CD4-positive, CD25-positive, alpha-beta regulatory T cell (primary cell): ENCODE measurements at regions not wholly inside any gene's neighbourhood (a gene's known extent, or its start where the extent isn't known, plus 50 kb on each side); places are given as distances from the start of the nearest gene placed in this dataset.
A peak's percentile ranks its signal among the peaks of the same experiment; 100 is the strongest.

Source experiments
- ATAC-seq, 2 donors: fragments of 150-1000 bp; cut with Tn5 transposase; one replicate each; pipeline ENCODE4 v1.10.0; 2021; ENCODE audit warnings: low read depth in 2 of 2, moderate number of reproducible peaks in 2 of 2, moderate library complexity in 1 of 2
- DNase-seq, 3 donors: peaks; one replicate each; pipeline versions ENCODE4 v3.0.0 to v3.0.0-alpha.2; 2012 to 2022; ENCODE audit warnings: mixed read lengths in 1 of 3
- H3K27ac ChIP-seq: one replicate; pipeline ENCODE4 v1.7.0; 2013; ENCODE audit warnings: mild to moderate bottlenecking, low read length; ENCODE audit not compliant: insufficient read depth, poor library complexity, severe bottlenecking
- H3K27me3 ChIP-seq: one replicate; pipeline ENCODE4 v1.7.0; 2013; ENCODE audit warnings: low read length; ENCODE audit not compliant: control insufficient read depth, insufficient read depth
- H3K36me3 ChIP-seq: one replicate; pipeline ENCODE4 v1.7.0; 2013; ENCODE audit warnings: mild to moderate bottlenecking, low read length, moderate library complexity; ENCODE audit not compliant: control insufficient read depth, insufficient read depth
- H3K4me1 ChIP-seq: 2 replicates; pipeline ENCODE4 v1.7.0; 2013; ENCODE audit warnings: mild to moderate bottlenecking, low read length; ENCODE audit not compliant: insufficient read depth, control insufficient read depth, poor library complexity, severe bottlenecking
- H3K4me3 ChIP-seq: one replicate; pipeline ENCODE4 v1.7.0; 2013; ENCODE audit warnings: low read depth, mild to moderate bottlenecking, low read length, moderate library complexity
- H3K9me3 ChIP-seq, 2 experiments: 1 replicate in 1 of 2; 2 replicates in 1 of 2; pipeline ENCODE4 v1.7.0; 2013; ENCODE audit warnings: low read length in 2 of 2, mild to moderate bottlenecking in 1 of 2, moderate library complexity in 1 of 2; ENCODE audit not compliant: control insufficient read depth in 2 of 2
- H3K27ac Mint-ChIP-seq, 3 donors: one replicate each; pipeline ENCODE4 v1.8.0; 2020 to 2022; ENCODE audit warnings: mild to moderate bottlenecking in 3 of 3, mixed read lengths in 3 of 3, moderate library complexity in 2 of 3
- H3K27me3 Mint-ChIP-seq: one replicate; pipeline ENCODE4 v1.8.0; 2022; ENCODE audit warnings: mild to moderate bottlenecking, mixed read lengths
- H3K36me3 Mint-ChIP-seq: one replicate; pipeline ENCODE4 v1.8.0; 2020; ENCODE audit warnings: mixed read lengths
- H3K4me1 Mint-ChIP-seq, 4 donors: one replicate each; pipeline ENCODE4 v1.8.0; 2020 to 2022; ENCODE audit warnings: mixed read lengths in 4 of 4, mild to moderate bottlenecking in 1 of 4
- H3K4me3 Mint-ChIP-seq, 4 donors: one replicate each; pipeline ENCODE4 v1.8.0; 2020 to 2022; ENCODE audit warnings: mild to moderate bottlenecking in 4 of 4, mixed read lengths in 4 of 4, moderate library complexity in 3 of 4
- H3K9me3 Mint-ChIP-seq, 7 donors: one replicate each; pipeline ENCODE4 v1.8.0; 2020 to 2022; ENCODE audit warnings: mixed read lengths in 7 of 7, mild to moderate bottlenecking in 3 of 7, moderate library complexity in 2 of 7

DNA sequence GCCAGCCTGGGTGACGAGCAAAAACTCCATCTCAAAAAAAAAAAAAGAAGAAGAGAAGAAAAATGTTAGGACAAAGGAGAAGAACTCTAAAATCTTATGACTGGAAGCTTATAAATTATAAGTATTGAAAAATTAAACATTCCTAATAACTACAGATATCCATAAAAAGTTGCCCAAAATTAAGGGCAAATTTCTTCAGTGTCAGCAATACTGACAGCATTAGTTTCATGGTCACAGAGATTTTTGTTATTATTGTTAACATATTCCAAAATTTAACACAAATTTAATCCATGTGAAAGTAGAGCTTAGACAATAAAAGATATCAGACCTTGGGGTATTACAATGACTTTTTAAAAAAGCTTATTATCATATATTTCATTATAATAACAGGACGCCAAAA is 74.1 kb downstream of the NR2F2 start:
- H3K36me3 Mint-ChIP-seq, result no peaks in the 10 kb centered on the region
- H3K27me3 Mint-ChIP-seq, result peaks cover 30% of the 10 kb centered on the region
- peaks cover 0 to 3% (median under 1%) of the 10 kb centered on the region in 4 donors for H3K4me1 Mint-ChIP-seq
- no peak overlapping the region for H3K27ac Mint-ChIP-seq
- Histone ChIP-seq H3K9me3 (no peaks in the 10 kb centered on the region), H3K4me3 (no peak overlapping the region), H3K27ac (no peak overlapping the region), H3K36me3 (no peaks in the 10 kb centered on the region), H3K4me1 (no peaks in the 10 kb centered on the region), H3K27me3 (peaks cover 4% of the 10 kb centered on the region)
- peaks cover 0 to 3% (median 0%) of the 10 kb centered on the region in 7 donors for H3K9me3 Mint-ChIP-seq
- no peak overlapping the region for H3K4me3 Mint-ChIP-seq
- DNase-seq (no peak), ATAC-seq (no peak)

DNA sequence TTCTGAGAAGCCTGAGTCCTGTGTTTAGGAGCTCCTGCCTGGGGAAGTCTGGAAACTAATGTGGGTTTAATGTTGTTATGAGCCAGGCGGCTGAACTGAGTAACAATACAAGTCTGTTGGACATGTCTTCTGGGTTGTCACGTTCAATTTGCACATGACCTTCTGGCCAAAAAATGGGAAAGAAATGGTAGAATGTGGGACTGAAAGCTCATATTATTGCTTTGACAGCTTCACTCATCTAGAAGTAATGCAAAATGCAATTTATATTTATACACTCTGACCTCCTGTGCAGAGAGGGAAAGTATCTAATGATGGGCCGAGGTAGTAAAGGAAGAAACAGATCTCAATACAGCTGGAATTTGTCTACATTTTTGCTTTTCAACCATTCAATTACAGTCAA is 75.8 kb downstream of the NR2F2 start:
- no peak for DNase-seq
- no peaks in the 10 kb centered on the region for H3K36me3 Mint-ChIP-seq
- no peak overlapping the region for H3K27ac Mint-ChIP-seq
- H3K9me3 Mint-ChIP-seq, result peaks cover 0 to 6% (median 0%) of the 10 kb centered on the region in 7 donors
- H3K36me3 ChIP-seq, result no peaks in the 10 kb centered on the region
- no peaks in the 10 kb centered on the region for H3K9me3 ChIP-seq
- peaks cover 47% of the 10 kb centered on the region for H3K27me3 Mint-ChIP-seq
- peaks cover 15% of the 10 kb centered on the region for H3K27me3 ChIP-seq
- no peak overlapping the region for H3K4me3 Mint-ChIP-seq
- H3K4me1 Mint-ChIP-seq, result peaks cover 0 to 3% (median under 1%) of the 10 kb centered on the region in 4 donors
- no peak for ATAC-seq
- no peaks in the 10 kb centered on the region for H3K4me1 ChIP-seq
- no peak overlapping the region for H3K4me3 ChIP-seq
- H3K27ac ChIP-seq, result no peak overlapping the region

DNA sequence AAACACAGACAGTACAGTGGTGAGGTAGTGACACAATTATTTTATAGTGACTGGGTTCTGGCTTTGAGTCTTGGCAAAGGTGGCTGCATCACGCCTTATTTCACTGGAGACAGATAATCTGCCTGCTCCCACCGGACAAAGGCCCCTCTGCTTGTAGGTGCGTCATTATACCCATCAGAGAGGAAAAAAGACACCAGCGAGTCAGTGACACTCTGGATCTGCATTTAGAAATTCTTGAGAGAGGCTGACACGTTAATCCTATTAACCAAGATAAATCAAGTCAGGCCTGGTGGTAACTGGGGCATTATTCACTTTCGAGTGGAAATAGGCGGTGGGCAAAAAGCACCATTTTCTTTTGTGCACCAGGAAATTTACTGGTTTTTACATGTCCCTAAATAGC is 76.2 kb downstream of the NR2F2 start:
- Mint-ChIP-seq H3K27me3 (peaks cover 50% of the 10 kb centered on the region), H3K27ac (no peak overlapping the region), H3K4me1 (peaks cover 0 to 3% (median under 1%) of the 10 kb centered on the region in 4 donors), H3K36me3 (no peaks in the 10 kb centered on the region), H3K4me3 (no peak overlapping the region), H3K9me3 (peaks cover 0 to 6% (median 0%) of the 10 kb centered on the region in 7 donors)
- no peak for DNase-seq
- ATAC-seq, result no peak
- H3K4me1 ChIP-seq, result no peaks in the 10 kb centered on the region
- H3K36me3 ChIP-seq, result no peaks in the 10 kb centered on the region
- H3K27me3 ChIP-seq, result peaks cover 18% of the 10 kb centered on the region
- no peaks in the 10 kb centered on the region for H3K9me3 ChIP-seq
- H3K4me3 ChIP-seq, result no peak overlapping the region
- no peak overlapping the region for H3K27ac ChIP-seq

DNA sequence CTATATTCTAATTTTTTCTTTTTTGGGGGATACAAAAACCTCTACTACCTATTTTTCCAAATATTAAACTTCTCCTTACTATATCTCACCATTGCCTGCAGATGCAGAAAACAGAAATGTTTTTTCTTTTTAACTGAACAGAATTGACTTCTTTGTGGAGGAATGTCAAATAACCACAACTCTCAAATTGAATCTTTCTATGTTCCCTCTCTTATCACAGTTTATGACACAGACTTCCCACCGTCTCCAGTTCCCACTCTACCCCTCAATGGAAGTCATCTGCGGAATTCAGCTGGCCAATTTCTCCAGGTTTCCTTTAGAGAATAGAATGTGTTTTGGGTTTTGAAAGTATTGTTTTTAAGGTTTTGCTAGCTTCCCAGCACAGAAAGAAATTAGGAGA is 77.0 kb downstream of the NR2F2 start:
- H3K4me3 Mint-ChIP-seq, result no peak overlapping the region
- Histone ChIP-seq H3K27me3 (peaks cover 20% of the 10 kb centered on the region), H3K36me3 (no peaks in the 10 kb centered on the region), H3K4me1 (no peaks in the 10 kb centered on the region), H3K4me3 (no peak overlapping the region), H3K27ac (no peak overlapping the region), H3K9me3 (no peaks in the 10 kb centered on the region)
- no peak overlapping the region for H3K27ac Mint-ChIP-seq
- peaks cover 57% of the 10 kb centered on the region for H3K27me3 Mint-ChIP-seq
- H3K4me1 Mint-ChIP-seq, result peaks cover 0 to 3% (median under 1%) of the 10 kb centered on the region in 4 donors
- peaks cover 0 to 10% (median 0%) of the 10 kb centered on the region in 7 donors for H3K9me3 Mint-ChIP-seq
- DNase-seq (no peak), ATAC-seq (no peak)
- no peaks in the 10 kb centered on the region for H3K36me3 Mint-ChIP-seq

DNA sequence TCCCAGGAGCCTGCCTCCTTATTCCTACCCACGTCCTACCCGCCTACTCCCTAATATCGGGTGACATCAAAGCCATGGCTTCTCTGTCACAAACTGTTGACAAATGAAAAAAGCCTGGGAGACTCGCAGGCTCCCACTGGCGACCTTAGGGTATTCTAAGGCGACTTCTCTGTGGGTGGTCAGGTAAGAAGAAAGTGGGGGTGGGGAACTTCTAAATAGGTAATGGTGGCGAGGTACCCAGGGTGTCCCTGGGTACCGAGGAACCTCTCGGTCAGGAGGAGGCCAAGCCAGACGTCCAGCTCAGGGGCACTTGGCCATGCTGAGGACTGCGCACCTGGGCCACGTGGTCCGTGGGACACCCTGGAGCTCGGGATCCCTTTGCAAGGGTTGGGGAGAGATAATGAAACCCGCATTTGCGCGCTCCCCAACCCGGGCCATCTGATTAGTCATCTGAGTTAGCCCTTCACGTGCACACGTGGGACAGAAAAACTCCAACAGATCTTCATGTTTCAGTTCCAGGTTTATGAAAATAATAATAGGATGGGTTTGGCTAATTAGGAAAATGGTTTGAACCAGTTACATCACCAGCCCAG is 78.2 kb downstream of the NR2F2 start:
- ATAC-seq, result no peak
- no peak overlapping the region for H3K27ac Mint-ChIP-seq
- H3K9me3 ChIP-seq, result no peaks in the 10 kb centered on the region

DNA sequence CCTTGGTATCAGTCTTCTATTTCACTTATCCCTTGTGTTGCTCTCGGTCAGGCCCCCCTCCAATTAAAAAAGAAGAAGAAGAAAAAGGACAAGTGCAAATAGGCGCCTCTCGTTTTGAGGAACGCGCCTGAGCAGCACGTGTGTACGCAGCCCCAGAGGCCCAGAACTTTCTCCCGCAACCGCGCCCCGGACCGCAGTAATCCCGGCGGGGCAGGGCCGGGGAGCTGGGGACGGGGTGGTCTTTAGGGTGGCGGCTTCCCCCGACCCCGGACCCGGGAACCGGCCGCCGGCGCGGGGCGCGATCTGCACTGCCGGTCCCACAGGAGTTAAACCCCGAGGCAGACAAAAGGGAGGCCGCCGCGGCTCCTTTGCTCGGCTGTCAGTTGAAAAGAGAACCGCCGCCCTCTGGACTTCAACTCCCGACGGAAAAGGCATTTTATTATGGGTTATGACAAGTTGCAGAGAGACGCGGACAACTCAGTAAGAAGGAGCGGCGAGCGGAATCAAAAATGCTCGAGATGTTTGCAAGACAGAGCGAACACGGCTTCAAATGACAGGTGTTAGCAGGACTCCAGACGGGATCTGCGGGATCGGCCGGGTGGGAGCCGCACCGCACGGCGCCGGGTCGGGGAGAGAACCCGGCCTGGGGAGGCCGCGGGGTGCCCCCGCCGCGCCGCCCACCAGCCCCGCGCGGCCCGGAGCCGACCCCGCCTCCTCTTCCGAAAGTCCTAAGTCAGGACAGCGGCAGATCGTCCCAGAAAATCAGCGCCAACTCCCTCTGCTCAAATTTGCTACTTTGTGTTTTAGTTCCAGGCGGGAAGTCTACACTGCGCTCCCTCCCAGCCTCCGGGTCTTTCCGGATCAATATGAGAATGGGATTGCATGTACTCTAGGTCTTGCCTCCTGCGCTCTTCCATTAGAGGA is 79.0 kb downstream of the NR2F2 start:
- H3K9me3 ChIP-seq, result no peaks in the 10 kb centered on the region
- H3K27ac Mint-ChIP-seq, result peak overlapping the region in 1 of 3 donors; percentile 14
- H3K4me1 ChIP-seq, result no peaks in the 10 kb centered on the region
- H3K36me3 ChIP-seq, result no peaks in the 10 kb centered on the region
- peaks cover 27% of the 10 kb centered on the region for H3K27me3 ChIP-seq
- H3K9me3 Mint-ChIP-seq, result peaks cover 0 to 10% (median 0%) of the 10 kb centered on the region in 7 donors
- H3K4me1 Mint-ChIP-seq, result peaks cover 0 to 3% (median under 1%) of the 10 kb centered on the region in 4 donors
- H3K36me3 Mint-ChIP-seq, result no peaks in the 10 kb centered on the region
- DNase-seq (no peak), ATAC-seq (no peak)
- H3K27ac ChIP-seq, result no peak overlapping the region
- no peak overlapping the region for H3K4me3 Mint-ChIP-seq
- peaks cover 72% of the 10 kb centered on the region for H3K27me3 Mint-ChIP-seq
- H3K4me3 ChIP-seq, result no peak overlapping the region

More for the DNA sequence above, 78.2 kb downstream of the NR2F2 start:
- Mint-ChIP-seq H3K4me1 (peaks cover 0 to 3% (median under 1%) of the 10 kb centered on the region in 4 donors), H3K27me3 (peaks cover 64% of the 10 kb centered on the region), H3K4me3 (no peak overlapping the region), H3K9me3 (peaks cover 0 to 12% (median 0%) of the 10 kb centered on the region in 7 donors), H3K36me3 (no peaks in the 10 kb centered on the region)
- Histone ChIP-seq H3K27me3 (peaks cover 25% of the 10 kb centered on the region), H3K4me1 (no peaks in the 10 kb centered on the region), H3K27ac (no peak overlapping the region), H3K36me3 (no peaks in the 10 kb centered on the region), H3K4me3 (no peak overlapping the region)
- DNase-seq, result no peak

DNA sequence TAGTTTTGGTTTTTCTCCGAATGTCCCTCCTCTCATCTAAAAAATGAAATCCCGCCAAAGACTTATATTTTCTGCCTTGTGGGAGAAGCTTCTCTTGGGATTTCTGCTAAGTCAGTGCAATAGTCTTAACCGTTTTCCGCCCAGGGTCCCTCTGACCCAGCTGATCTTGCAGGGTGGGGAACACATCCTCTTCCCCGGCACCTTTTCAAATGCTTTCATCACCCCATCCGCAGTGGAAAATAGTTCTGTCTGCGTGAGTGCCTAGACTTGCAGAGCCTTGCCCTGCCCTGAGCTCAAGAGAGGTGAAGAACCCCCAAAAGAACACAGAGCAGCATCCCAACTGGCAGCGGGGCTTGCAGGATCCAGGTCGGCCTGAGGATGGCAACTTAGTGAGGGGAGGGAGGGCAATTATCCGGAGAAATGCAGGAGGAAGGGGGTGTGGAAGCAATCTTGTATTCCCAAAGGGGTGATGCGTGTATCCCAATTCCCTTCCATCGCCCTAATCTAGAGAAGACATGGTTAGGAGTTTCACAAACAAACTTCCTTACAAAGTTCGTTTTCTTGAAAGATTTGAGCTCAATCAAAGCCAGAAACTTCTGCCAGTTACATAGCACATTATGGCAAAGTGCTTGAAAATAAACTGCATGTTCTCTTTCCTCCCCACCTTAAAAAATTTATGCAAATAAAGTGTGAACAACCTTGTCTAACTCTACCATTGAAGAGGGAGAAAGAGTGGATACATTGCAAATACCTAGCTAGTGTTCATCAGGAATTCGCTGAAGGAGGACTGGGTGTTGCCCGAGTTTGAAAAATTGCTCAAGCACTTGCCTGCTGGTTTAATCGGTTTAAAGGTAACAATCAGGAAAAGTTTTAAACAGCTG is 79.9 kb downstream of the NR2F2 start:
- no peak overlapping the region for H3K4me3 ChIP-seq
- H3K36me3 ChIP-seq, result no peaks in the 10 kb centered on the region
- no peak overlapping the region for H3K27ac ChIP-seq
- H3K9me3 Mint-ChIP-seq, result peaks cover 0 to 10% (median 0%) of the 10 kb centered on the region in 7 donors
- no peaks in the 10 kb centered on the region for H3K4me1 ChIP-seq
- peaks cover 29% of the 10 kb centered on the region for H3K27me3 ChIP-seq
- H3K4me3 Mint-ChIP-seq, result no peak overlapping the region
- no peak for DNase-seq
- H3K36me3 Mint-ChIP-seq, result no peaks in the 10 kb centered on the region
- no peaks in the 10 kb centered on the region for H3K9me3 ChIP-seq
- H3K27me3 Mint-ChIP-seq, result peaks cover 78% of the 10 kb centered on the region
- H3K27ac Mint-ChIP-seq, result no peak overlapping the region
- no peak for ATAC-seq
- H3K4me1 Mint-ChIP-seq, result peaks cover 0 to 3% (median under 1%) of the 10 kb centered on the region in 4 donors
